BE2C (cell line): ENCODE measurements at regions not wholly inside any gene's neighbourhood (a gene's known extent, or its start where the extent isn't known, plus 50 kb on each side); places are given as distances from the start of the nearest gene placed in this dataset.

ENCODE experiments used
- DNase-seq: peaks from one replicate; pipeline ENCODE4 v3.0.0-alpha.2; 2020
- H3K27me3 ChIP-seq: fragments of 250-450 bp; sonication (Bioruptor Pico); 2 replicates; pipeline ENCODE4 v1.5.1; 2020; ENCODE audit warnings: mild to moderate bottlenecking
- H3K36me3 ChIP-seq: fragments of 250-450 bp; sonication (Bioruptor Pico); 2 replicates; pipeline ENCODE4 v1.5.1; 2020; ENCODE audit warnings: mild to moderate bottlenecking
- H3K4me1 ChIP-seq: fragments of 250-450 bp; sonication (Bioruptor Pico); 2 replicates; pipeline ENCODE4 v1.5.1; 2020
- H3K4me3 ChIP-seq: 2 replicates; pipeline ENCODE4 v1.5.1; 2011; ENCODE audit warnings: low read depth, low read length
- H3K9me3 ChIP-seq: fragments of 250-450 bp; sonication (Bioruptor Pico); 2 replicates; pipeline ENCODE4 v1.5.1; 2020
- CTCF ChIP-seq: IDR thresholded peaks from 2 replicates; pipeline ENCODE4 v1.5.1; 2012; ENCODE audit warnings: mild to moderate bottlenecking, low read depth, low read length

GRCh38 chr2:49248506-49248905 lies 94.2 kb upstream of the FSHR start:
- H3K9me3 ChIP-seq, result no peaks in the 10 kb centered on the region
- TF ChIP-seq CTCF, result no peak
- no peaks in the 10 kb centered on the region for H3K36me3 ChIP-seq
- no peak overlapping the region for H3K4me3 ChIP-seq
- DNase-seq, result no peak
- H3K27me3 ChIP-seq, result no peaks in the 10 kb centered on the region
- H3K4me1 ChIP-seq, result no peaks in the 10 kb centered on the region

- Histone ChIP-seq H3K4me3 (no peak overlapping the region), H3K36me3 (no peaks in the 10 kb centered on the region), H3K9me3 (no peaks in the 10 kb centered on the region), H3K4me1 (peaks cover 9% of the 10 kb centered on the region), H3K27me3 (no peaks in the 10 kb centered on the region)
- no peak for TF ChIP-seq CTCF
- no peak for DNase-seq
Measured at GRCh38 chr2:49241991-49242390, 87.7 kb upstream of the FSHR start.

- DNase-seq, result no peak
- TF ChIP-seq CTCF, result no peak
- H3K27me3 ChIP-seq, result no peaks in the 10 kb centered on the region
- H3K4me3 ChIP-seq, result no peak overlapping the region
- H3K9me3 ChIP-seq, result no peaks in the 10 kb centered on the region
- H3K36me3 ChIP-seq, result no peaks in the 10 kb centered on the region
- peaks cover 9% of the 10 kb centered on the region for H3K4me1 ChIP-seq
Measured at GRCh38 chr2:49241501-49241900, 87.2 kb upstream of the FSHR start.

GRCh38 chr2:49240608-49241007 lies 86.3 kb upstream of the FSHR start:
- Histone ChIP-seq H3K4me1 (peaks cover 9% of the 10 kb centered on the region), H3K9me3 (no peaks in the 10 kb centered on the region), H3K27me3 (no peaks in the 10 kb centered on the region), H3K36me3 (no peaks in the 10 kb centered on the region), H3K4me3 (no peak overlapping the region)
- DNase-seq, result no peak
- no peak for TF ChIP-seq CTCF

- Histone ChIP-seq H3K4me1 (peaks cover 9% of the 10 kb centered on the region), H3K9me3 (no peaks in the 10 kb centered on the region), H3K27me3 (no peaks in the 10 kb centered on the region), H3K4me3 (no peak overlapping the region), H3K36me3 (no peaks in the 10 kb centered on the region)
- no peak for DNase-seq
- TF ChIP-seq CTCF, result no peak
Measured at GRCh38 chr2:49238604-49238960, 84.3 kb upstream of the FSHR start.

GRCh38 chr2:49237867-49238603 lies 83.7 kb upstream of the FSHR start:
- Histone ChIP-seq H3K27me3 (no peaks in the 10 kb centered on the region), H3K36me3 (no peaks in the 10 kb centered on the region), H3K4me3 (no peak overlapping the region), H3K4me1 (peaks cover 9% of the 10 kb centered on the region), H3K9me3 (no peaks in the 10 kb centered on the region)
- no peak for TF ChIP-seq CTCF
- no peak for DNase-seq
